HG02610 (cell line): ENCODE measurements at regions not wholly inside any gene's neighbourhood (a gene's known extent, or its start where the extent isn't known, plus 50 kb on each side); places are given as distances from the start of the nearest gene placed in this dataset.
"Not testable (repeated sequence)": the region's sequence is repeated elsewhere in the genome, so short reads cannot be mapped to it uniquely, and the experiment has no call there.

ENCODE experiments used
- ATAC-seq: cut with Tn5 transposase; IDR thresholded peaks from one replicate; pipeline ENCODE4 v1.9.1; 2021; ENCODE audit warnings: mild to moderate bottlenecking, moderate library complexity; ENCODE audit not compliant: unreplicated experiment

DNA sequence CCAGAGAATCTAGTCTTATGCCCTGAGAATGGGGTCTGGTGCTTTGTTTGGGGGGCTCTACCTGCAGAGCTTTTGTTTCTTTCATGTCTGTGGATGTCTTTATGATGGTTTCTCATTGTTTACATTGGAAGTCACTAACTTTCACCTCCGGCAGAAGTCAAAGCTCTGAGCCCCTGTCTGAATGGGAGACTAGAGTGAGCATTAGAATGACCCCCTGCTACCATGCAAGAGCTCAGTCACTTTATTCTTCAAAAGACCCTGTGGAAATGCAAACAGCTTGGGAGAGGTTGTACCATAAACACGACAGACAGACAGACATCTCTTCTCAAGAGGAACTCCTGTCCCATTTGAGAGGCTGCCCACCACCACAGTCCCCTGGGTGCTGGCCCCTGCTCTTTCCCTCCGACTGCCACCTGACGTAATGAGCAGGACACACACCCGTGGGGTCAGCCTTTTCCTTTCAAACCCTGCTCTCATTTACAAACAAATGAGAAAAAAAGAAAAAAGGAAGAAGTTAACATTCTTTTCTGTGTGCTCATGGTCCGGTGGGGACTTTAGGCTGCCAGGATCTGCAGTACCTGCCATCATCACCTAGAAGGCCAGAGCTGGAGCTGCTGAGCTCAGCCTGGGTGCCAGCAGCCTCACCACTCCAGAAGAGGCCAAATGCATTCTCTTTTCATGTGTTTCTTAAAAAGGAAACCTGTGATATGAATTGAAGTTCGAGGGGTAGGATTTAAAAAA, 91.6 kb downstream of the FZD1 start:
- no peak for ATAC-seq

- no peak for ATAC-seq
Observed at GRCh38 chr7:91356915-91357314, 92.7 kb downstream of the FZD1 start.

DNA sequence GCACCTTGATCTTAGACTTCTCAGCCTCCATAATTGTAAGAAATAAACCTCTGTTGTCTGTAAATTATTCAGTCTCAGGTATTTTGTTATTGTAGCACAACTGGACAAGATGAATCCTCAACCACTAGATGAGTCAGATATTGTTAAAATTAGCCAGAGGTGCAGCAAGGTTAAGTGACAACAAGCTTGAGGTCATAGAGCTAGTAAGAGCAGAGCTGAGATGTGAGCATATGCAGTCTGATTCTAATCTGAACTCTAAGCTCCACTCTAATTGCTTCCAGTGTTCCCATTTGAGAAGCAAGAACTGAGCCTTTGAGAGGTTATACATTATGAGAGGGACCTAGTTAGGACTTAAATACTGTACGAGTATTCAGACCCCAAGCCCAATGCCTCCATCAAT, 93.1 kb downstream of the FZD1 start:
- ATAC-seq: no peak

DNA sequence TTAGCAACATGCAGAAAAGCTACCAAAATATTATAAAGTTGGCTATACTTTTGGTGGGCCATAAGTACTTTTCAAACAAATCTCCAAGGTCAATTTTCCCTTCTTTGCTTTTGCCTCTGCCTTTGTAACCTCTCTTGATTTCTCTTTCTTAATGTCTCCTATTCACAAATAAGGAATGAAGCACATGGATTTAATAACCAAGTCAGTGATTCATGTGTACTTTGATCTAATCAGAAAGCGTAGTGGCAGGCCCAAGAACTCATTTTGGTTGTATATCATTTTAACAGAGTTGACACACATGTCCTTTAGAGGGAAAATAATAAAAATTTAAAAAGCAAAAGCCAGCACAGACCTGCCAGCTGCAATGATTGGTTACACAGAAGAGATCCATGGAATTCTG, 93.7 kb downstream of the FZD1 start:
- ATAC-seq: no peak

DNA sequence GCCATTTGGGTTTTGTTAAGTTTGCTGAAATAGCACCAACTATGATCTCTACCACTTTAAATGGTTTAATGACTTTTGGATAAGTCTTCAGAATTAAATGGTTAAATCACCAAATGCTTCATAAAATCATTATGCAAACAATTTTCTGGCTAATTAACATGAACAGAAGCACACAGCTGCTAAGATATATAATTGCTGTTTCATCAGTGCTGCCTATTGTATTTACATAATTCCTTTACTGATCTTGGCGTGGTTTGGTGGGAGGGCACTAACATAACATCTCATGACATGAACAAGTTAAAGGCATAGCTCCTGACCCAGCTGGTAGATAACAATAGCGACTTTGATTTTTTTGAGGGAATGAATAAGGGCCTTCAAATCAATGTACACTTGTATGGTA, 94.1 kb downstream of the FZD1 start:
- no peak for ATAC-seq

DNA sequence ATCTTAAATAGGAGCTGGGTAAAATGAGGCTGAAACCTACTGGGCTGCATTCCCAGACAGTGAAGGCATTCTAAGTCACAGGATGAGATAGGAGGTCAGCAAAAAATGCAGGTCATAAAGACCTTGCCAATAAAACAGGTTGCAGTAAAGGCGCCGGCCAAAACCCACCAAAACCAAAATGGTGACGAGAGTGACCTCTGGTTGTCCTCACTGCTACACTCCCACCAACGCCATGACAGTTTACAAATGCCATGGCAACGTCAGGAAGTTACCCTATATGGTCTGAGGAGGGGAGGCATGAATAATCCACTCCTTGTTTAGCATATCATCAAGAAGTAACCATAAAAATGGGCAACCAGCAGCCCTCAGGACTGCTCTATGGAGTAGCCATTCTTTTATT, 100.9 kb downstream of the FZD1 start:
- ATAC-seq: not testable (repeated sequence)

GRCh38 chr7:91366091-91366490, 101.9 kb downstream of the FZD1 start:
- ATAC-seq: no peak

- ATAC-seq: no peak
Observed at GRCh38 chr7:91367812-91368578, 103.8 kb downstream of the FZD1 start.

DNA sequence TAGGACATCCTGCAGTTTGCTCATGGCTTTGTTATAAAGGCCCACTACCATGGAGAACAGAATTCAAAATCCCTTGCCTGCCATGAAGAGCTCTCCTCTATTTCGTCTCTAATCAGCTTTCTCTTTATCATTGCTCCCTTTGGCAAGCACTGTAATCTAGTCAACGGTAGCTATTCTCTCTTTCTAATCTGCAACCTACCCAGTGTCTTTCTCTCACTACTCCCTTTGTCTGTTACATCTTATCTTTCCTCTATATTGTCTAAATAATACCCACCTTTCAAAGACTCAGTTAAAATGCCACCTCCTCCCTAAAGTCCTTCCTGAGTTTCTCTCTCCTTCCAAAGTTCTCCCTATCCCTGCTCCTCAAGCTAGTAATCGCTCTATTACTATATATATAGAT, 108.1 kb downstream of the FZD1 start:
- ATAC-seq: no peak

- ATAC-seq: no peak
Observed at GRCh38 chr7:91373111-91373800, 109.0 kb downstream of the FZD1 start.

- ATAC-seq: no peak
Observed at GRCh38 chr7:91374321-91374989, 110.2 kb downstream of the FZD1 start.

DNA sequence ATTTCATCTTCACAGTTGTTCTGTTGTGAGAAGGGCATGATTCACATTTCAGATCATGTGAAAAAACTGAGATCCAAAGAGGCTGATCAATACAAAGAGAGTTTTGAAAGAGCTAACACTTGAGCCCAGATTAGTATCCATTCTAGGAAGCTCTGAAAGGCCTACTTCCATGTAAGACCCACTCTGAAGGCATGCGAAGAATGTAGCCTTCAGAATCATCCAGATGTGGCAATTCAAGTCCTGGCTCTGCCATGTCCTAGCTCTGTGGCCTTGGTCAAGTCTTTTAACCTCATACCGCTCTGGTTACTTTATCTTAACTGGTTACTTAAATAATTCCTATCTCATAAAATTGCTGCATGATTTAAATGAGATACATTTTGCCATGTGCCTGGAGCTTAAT, 111.1 kb downstream of the FZD1 start:
- ATAC-seq: no peak

- ATAC-seq: no peak
Observed at GRCh38 chr7:91378131-91378530, 113.9 kb downstream of the FZD1 start.

DNA sequence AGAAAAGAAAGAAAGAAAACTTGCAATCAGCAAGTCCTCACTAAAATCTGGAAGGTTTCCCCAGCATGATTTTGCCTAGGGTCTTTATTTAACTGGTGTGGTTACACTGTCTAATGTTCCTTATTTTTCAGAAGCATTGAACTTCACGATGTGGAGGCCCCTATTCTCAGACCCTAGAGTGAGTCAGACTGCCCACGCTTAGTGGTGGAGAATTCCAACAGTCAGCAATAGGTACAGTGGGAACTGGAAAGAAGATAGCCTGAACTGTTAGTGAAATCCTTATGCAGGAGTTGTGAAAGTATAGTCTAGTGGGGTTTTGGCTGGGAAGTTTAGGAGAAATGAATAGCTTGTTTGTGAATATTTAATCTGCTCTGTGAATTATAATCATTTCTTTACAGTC, 115.0 kb downstream of the FZD1 start:
- no peak for ATAC-seq

GRCh38 chr7:91379991-91380390, 115.8 kb downstream of the FZD1 start:
- no peak for ATAC-seq

DNA sequence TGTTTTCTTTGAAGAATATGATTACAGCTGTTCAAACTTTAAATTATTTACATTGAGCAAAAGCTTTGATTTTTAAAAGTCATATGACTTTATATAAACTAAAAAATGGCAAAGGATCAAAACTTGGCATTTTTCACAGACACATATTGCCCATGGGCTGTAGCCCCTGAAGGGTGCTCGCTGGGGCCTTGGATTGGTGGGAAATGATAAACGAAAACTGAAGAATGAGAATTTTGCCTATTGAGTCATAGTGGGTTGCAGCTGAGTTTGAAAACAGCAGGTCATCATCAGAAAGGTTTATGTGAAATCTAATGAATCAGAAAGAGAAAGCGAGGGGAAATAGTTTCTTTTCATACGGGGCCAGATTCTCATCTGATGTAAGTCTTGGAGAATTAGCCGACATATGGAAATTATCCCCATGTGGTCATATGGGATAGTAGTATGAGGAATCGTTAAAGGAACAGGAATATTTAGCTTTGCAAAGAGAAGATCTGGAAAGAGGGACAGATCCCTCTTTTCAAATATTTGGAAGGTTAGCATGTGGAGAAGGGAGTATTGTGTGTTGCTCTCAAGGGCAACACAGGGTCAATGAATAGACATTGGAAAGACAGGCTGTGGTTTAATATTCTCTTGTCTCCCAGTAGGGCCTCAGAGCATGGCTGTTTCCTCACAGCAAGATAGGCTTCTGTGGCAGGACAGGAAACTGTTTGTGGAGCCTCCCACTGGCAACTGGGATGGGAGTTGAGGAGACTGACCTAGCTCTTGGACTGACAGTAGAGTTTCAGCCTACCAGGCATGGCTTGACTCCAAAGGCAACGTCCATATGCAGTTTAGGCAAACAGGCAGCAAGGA, 119.0 kb downstream of the FZD1 start:
- no peak for ATAC-seq

- ATAC-seq: no peak
Observed at GRCh38 chr7:91383905-91384274, 119.7 kb downstream of the FZD1 start.

- not testable (repeated sequence) for ATAC-seq
Observed at GRCh38 chr7:91394757-91395156, 130.5 kb downstream of the FZD1 start.

- not testable (repeated sequence) for ATAC-seq
Observed at GRCh38 chr7:91395313-91395712, 131.1 kb downstream of the FZD1 start.

- ATAC-seq: no peak
Observed at GRCh38 chr7:91397096-91397495, 132.9 kb downstream of the FZD1 start.
